H1 (cell line): ENCODE measurements at regions not wholly inside any gene's neighbourhood (a gene's known extent, or its start where the extent isn't known, plus 50 kb on each side); places are given as distances from the start of the nearest gene placed in this dataset.
"Not testable (repeated sequence)": the region's sequence is repeated elsewhere in the genome, so short reads cannot be mapped to it uniquely, and the experiment has no call there.

Experiments used
- CTCF ChIA-PET: fragments of 300-600 bp; sonication (Branson Sonifier 250); formaldehyde crosslinking; loops from one replicate; lab custom pipeline; 2021; ENCODE audit not compliant: partially characterized antibody; lab: Charles Lee
- POLR2A ChIA-PET: fragments of 300-600 bp; sonication (Branson Sonifier 250); formaldehyde crosslinking; loops from one replicate; lab custom pipeline; 2021; ENCODE audit warnings: inconsistent platforms; ENCODE audit not compliant: partially characterized antibody; lab: Charles Lee
- DNase-seq, 2 experiments: peaks; one replicate each; pipeline versions ENCODE4 v3.0.0 to v3.0.0-alpha.2; 2010 to 2022; ENCODE audit warnings: low spot score in 2 of 2, low read depth in 1 of 2, mixed read lengths in 1 of 2
- FAIRE-seq: peaks from 2 replicates; lab custom pipeline; 2011; peaks lifted over from hg19 to GRCh38; lab: Jason Lieb, UNC
- H2AFZ ChIP-seq: 2 replicates; pipeline ENCODE4 v1.8.1; 2012; ENCODE audit warnings: low read length, inconsistent platforms
- H2AK5ac ChIP-seq: 2 replicates; pipeline ENCODE4 v1.6.1; 2013; ENCODE audit warnings: low read depth, low read length
- H2BK120ac ChIP-seq: replicated peaks from 2 replicates; pipeline ENCODE3; 2013; ENCODE audit warnings: low read depth, low read length, inconsistent platforms
- H2BK12ac ChIP-seq: 2 replicates; pipeline ENCODE4 v1.6.1; 2013; ENCODE audit warnings: low read depth, low read length
- H2BK15ac ChIP-seq: 2 replicates; pipeline ENCODE4 v1.6.1; 2013; ENCODE audit warnings: low read length
- H2BK20ac ChIP-seq: 2 replicates; pipeline ENCODE4 v1.6.1; 2013; ENCODE audit warnings: low read length
- H2BK5ac ChIP-seq: 2 replicates; pipeline ENCODE4 v1.6.1; 2013; ENCODE audit warnings: low read depth, low read length
- H3K14ac ChIP-seq: 2 replicates; pipeline ENCODE4 v1.6.1; 2013; ENCODE audit warnings: inconsistent platforms; ENCODE audit not compliant: insufficient read length
- H3K18ac ChIP-seq: 2 replicates; pipeline ENCODE4 v1.6.1; 2013; ENCODE audit warnings: low read length; ENCODE audit errors: extremely low read depth
- H3K23ac ChIP-seq: 2 replicates; pipeline ENCODE4 v1.6.1; 2013; ENCODE audit warnings: inconsistent platforms; ENCODE audit not compliant: insufficient read length
- H3K23me2 ChIP-seq: 2 replicates; pipeline ENCODE4 v1.6.1; 2013; ENCODE audit warnings: low read depth, low read length
- H3K27ac ChIP-seq: 2 replicates; pipeline ENCODE4 v1.6.1; 2011; ENCODE audit warnings: low read depth, low read length, inconsistent platforms
- H3K27me3 ChIP-seq, 4 experiments: replicated peaks in 1 of 4; 1 replicate in 1 of 4; 2 replicates in 3 of 4; pipeline versions ENCODE4 v1.6.1 to v1.8.1; 2011 to 2013; ENCODE audit warnings: low read length in 3 of 4, mild to moderate bottlenecking in 3 of 4, inconsistent platforms in 2 of 4, mixed read lengths in 2 of 4, moderate library complexity in 1 of 4; ENCODE audit not compliant: control insufficient read depth in 3 of 4, insufficient read depth in 3 of 4; ENCODE audit errors: extremely low read depth in 1 of 4
- H3K36me3 ChIP-seq, 4 experiments: 2 replicates each; pipeline versions ENCODE4 v1.6.1 to v1.8.1; 2011 to 2013; ENCODE audit warnings: mild to moderate bottlenecking in 4 of 4, low read length in 3 of 4, moderate library complexity in 2 of 4, control low read depth in 1 of 4, inconsistent platforms in 1 of 4; ENCODE audit not compliant: insufficient read depth in 4 of 4, control insufficient read depth in 2 of 4
- H3K4ac ChIP-seq: replicated peaks from 2 replicates; pipeline ENCODE3; 2013; ENCODE audit warnings: low read length, low read depth, mixed read lengths, inconsistent platforms; ENCODE audit not compliant: insufficient read length
- H3K4me1 ChIP-seq, 4 experiments: replicated peaks in 1 of 4; 1 replicate in 1 of 4; 2 replicates in 3 of 4; pipeline versions ENCODE4 v1.6.1 to v1.8.1; 2011 to 2013; ENCODE audit warnings: low read length in 3 of 4, inconsistent platforms in 2 of 4, mixed read lengths in 1 of 4; ENCODE audit not compliant: insufficient read depth in 4 of 4, control insufficient read depth in 3 of 4
- H3K4me2 ChIP-seq, 2 experiments: 2 replicates each; pipeline versions ENCODE4 v1.6.1 to v1.8.1; 2011 to 2013; ENCODE audit warnings: low read depth in 2 of 2, low read length in 2 of 2, control low read depth in 1 of 2, inconsistent platforms in 1 of 2, mild to moderate bottlenecking in 1 of 2; ENCODE audit not compliant: insufficient read depth in 1 of 2
- H3K4me3 ChIP-seq, 4 experiments: fragments of 200-600, 300-600 bp in 1 of 4; sonication (generic), shearing (Covaris generic), sonication (Bioruptor Twin) in 1 of 4; 2 replicates each; pipeline versions ENCODE4 v1.5.1 to v1.8.1; 2011 to 2016; ENCODE audit warnings: low read length in 4 of 4, low read depth in 3 of 4, control low read depth in 2 of 4, inconsistent platforms in 2 of 4, mild to moderate bottlenecking in 2 of 4, mixed read lengths in 1 of 4, moderate library complexity in 1 of 4; ENCODE audit not compliant: insufficient read depth in 2 of 4; ENCODE audit errors: extremely low read depth in 1 of 4
- H3K56ac ChIP-seq: replicated peaks from 2 replicates; pipeline ENCODE3; 2013; ENCODE audit warnings: low read depth, mild to moderate bottlenecking, mixed read lengths, low read length, inconsistent platforms; ENCODE audit not compliant: insufficient read length
- H3K79me1 ChIP-seq: 2 replicates; pipeline ENCODE4 v1.6.1; 2013; ENCODE audit warnings: low read depth, low read length, control low read depth
- H3K79me2 ChIP-seq, 2 experiments: 2 replicates each; pipeline versions ENCODE4 v1.6.1 to v1.8.1; 2012 to 2013; ENCODE audit warnings: low read length in 2 of 2, mild to moderate bottlenecking in 2 of 2, inconsistent platforms in 1 of 2; ENCODE audit not compliant: insufficient read depth in 2 of 2, control insufficient read depth in 1 of 2
- H3K9ac ChIP-seq, 4 experiments: replicated peaks in 1 of 4; 1 replicate in 1 of 4; 2 replicates in 3 of 4; pipeline versions ENCODE4 v1.6.1 to v1.8.1; 2011 to 2013; ENCODE audit warnings: low read depth in 3 of 4, low read length in 3 of 4, control low read depth in 2 of 4, mild to moderate bottlenecking in 2 of 4, moderate library complexity in 2 of 4, inconsistent platforms in 1 of 4; ENCODE audit errors: extremely low read depth in 1 of 4
- H3K9me3 ChIP-seq, 2 experiments: 2 replicates each; pipeline versions ENCODE4 v1.6.1 to v1.8.1; 2012 to 2013; ENCODE audit warnings: mild to moderate bottlenecking in 2 of 2, moderate library complexity in 2 of 2, control low read depth in 1 of 2, inconsistent platforms in 1 of 2, low read depth in 1 of 2, low read length in 1 of 2, mixed read lengths in 1 of 2; ENCODE audit not compliant: insufficient read depth in 2 of 2
- H4K20me1 ChIP-seq, 2 experiments: replicated peaks in 1 of 2; 2 replicates each; pipeline versions ENCODE3 to v1.8.1; 2011 to 2013; ENCODE audit warnings: inconsistent platforms in 2 of 2, low read length in 2 of 2, mild to moderate bottlenecking in 1 of 2; ENCODE audit not compliant: insufficient read depth in 2 of 2, control insufficient read depth in 1 of 2
- H4K5ac ChIP-seq: 2 replicates; pipeline ENCODE4 v1.6.1; 2013; ENCODE audit warnings: low read length, low read depth, mixed read lengths, inconsistent platforms; ENCODE audit not compliant: insufficient read length
- H4K8ac ChIP-seq: 2 replicates; pipeline ENCODE4 v1.8.0; 2013; ENCODE audit warnings: mild to moderate bottlenecking, moderate library complexity, low read length, inconsistent platforms; ENCODE audit not compliant: insufficient read depth; ENCODE audit errors: extremely low read depth
- H4K91ac ChIP-seq: replicated peaks from 2 replicates; pipeline ENCODE3; 2013; ENCODE audit warnings: low read length, mixed read lengths, inconsistent platforms; ENCODE audit not compliant: insufficient read length
- NANOG ChIP-seq: IDR thresholded peaks from 2 replicates; pipeline ENCODE4 v1.6.1; 2011; ENCODE audit warnings: low read length, low read depth, mild to moderate bottlenecking, inconsistent platforms; ENCODE audit not compliant: insufficient read depth, poor library complexity, severe bottlenecking
- WGBS, 2 experiments: shearing (Covaris generic) in 1 of 2; methylation state at CpG; one replicate each; pipeline versions ENCODE4 v1.1.6 to v1.1.7; 2013 to 2015; ENCODE audit warnings: low lambda C conversion rate in 2 of 2, mixed read lengths in 2 of 2, inconsistent platforms in 1 of 2, low coverage in 1 of 2, missing lambda C conversion rate in 1 of 2; ENCODE audit not compliant: insufficient replicate concordance in 2 of 2, insufficient coverage in 1 of 2, insufficient read length in 1 of 2; ENCODE audit errors: extremely low coverage in 1 of 2, missing lambda C conversion rate in 1 of 2; 5-methylcytosine and 5-hydroxymethylcytosine counted together

GRCh38 chrX:92590726-92591298 is 811.6 kb downstream of the PCDH11X start:
- H2AK5ac ChIP-seq, H3K79me2 ChIP-seq, H3K36me3 ChIP-seq, H3K18ac ChIP-seq, H4K20me1 ChIP-seq, H3K27ac ChIP-seq, H3K27me3 ChIP-seq, H3K4ac ChIP-seq, H2AFZ ChIP-seq, H3K9ac ChIP-seq, H4K8ac ChIP-seq, H2BK20ac ChIP-seq, H3K4me3 ChIP-seq, H3K23me2 ChIP-seq, H3K56ac ChIP-seq, H3K9me3 ChIP-seq, CTCF ChIA-PET, H2BK12ac ChIP-seq, H3K79me1 ChIP-seq, H3K4me2 ChIP-seq, POLR2A ChIA-PET, H3K4me1 ChIP-seq, H2BK120ac ChIP-seq, H2BK5ac ChIP-seq, H4K91ac ChIP-seq, H2BK15ac ChIP-seq, H3K23ac ChIP-seq, H4K5ac ChIP-seq, H3K14ac ChIP-seq: not testable (repeated sequence)
- peak; percentile 98 for FAIRE-seq
- WGBS, 2 experiments: no CpG with 5 or more reads among the region's 3 CpGs
- peak; percentile 18 for TF ChIP-seq NANOG
- peak in 1 of 2 experiments; percentile 21 for DNase-seq

- POLR2A ChIA-PET, FAIRE-seq, CTCF ChIA-PET: not testable (repeated sequence)
These were observed 832.3 kb downstream of the PCDH11X start for GRCh38 chrX:92611517-92611916.

More at GRCh38 chrX:92611517-92611916, 832.3 kb downstream of the PCDH11X start:
- 100% methylated on average over 1 of the region's 1 CpG; no CpG with 5 or more reads in 1 of the 2 experiments for WGBS, 2 experiments
- H2BK120ac ChIP-seq, H3K14ac ChIP-seq, H3K18ac ChIP-seq, H3K56ac ChIP-seq, H3K36me3 ChIP-seq, H3K4ac ChIP-seq, H3K23ac ChIP-seq, DNase-seq, H4K5ac ChIP-seq, H4K91ac ChIP-seq, H3K9ac ChIP-seq, H4K8ac ChIP-seq, H2BK15ac ChIP-seq, H2AFZ ChIP-seq, H2BK12ac ChIP-seq, H3K79me1 ChIP-seq, H2AK5ac ChIP-seq, H3K79me2 ChIP-seq, H3K4me2 ChIP-seq, H4K20me1 ChIP-seq, H3K4me3 ChIP-seq, H3K27ac ChIP-seq, H3K9me3 ChIP-seq, H3K4me1 ChIP-seq, H3K23me2 ChIP-seq, H2BK20ac ChIP-seq, H3K27me3 ChIP-seq, H2BK5ac ChIP-seq: not testable (repeated sequence)
